ENCODE measurements at regions not wholly inside any gene's neighbourhood (a gene's known extent, or its start where the extent isn't known, plus 50 kb on each side); places are given as distances from the start of the nearest gene placed in this dataset.

GRCh38 chr11:70921804-70922203 lies 330.6 kb downstream of the SHANK2 start:
- Mint-ChIP-seq H3K9me3 (peaks cover 12 to 44% (median 30%) of the 10 kb centered on the region in 8 donors), H3K27me3 (peaks cover 2 to 5% of the 10 kb centered on the region in 2 donors), H3K27ac (no peak overlapping the region), H3K36me3 (no peaks in the 10 kb centered on the region), H3K4me1 (no peaks in the 10 kb centered on the region), H3K4me3 (peak overlapping the region in 1 of 8 donors; percentile 15)
- Histone ChIP-seq H3K36me3 (ENCODE audit: insufficient read depth, low read length) (no peaks in the 10 kb centered on the region), H3K4me1 (ENCODE audit: insufficient read depth, low read length) (no peaks in the 10 kb centered on the region), H3K27ac (ENCODE audit: low read depth, low read length) (no peak overlapping the region), H3K9me3 (ENCODE audit: control insufficient read depth in 1 of 2, low read length in 2 of 2) (peaks cover 0 to 6% of the 10 kb centered on the region in 2 donors), H3K4me3 (ENCODE audit: low read length in 2 of 2) (no peak overlapping the region), H3K27me3 (ENCODE audit: insufficient read depth, low read length) (no peaks in the 10 kb centered on the region)
- intact Hi-C loops (cut with micrococcal nuclease) = no loop called here
- ChIA-PET POLR2A (ENCODE audit: partially characterized antibody) (no interaction called here), CTCF (ENCODE audit: partially characterized antibody) (no interaction called here)
- DNase-seq = no peak

GRCh38 chr11:70924108-70924507 lies 328.3 kb downstream of the SHANK2 start:
- peaks cover 0 to 6% of the 10 kb centered on the region in 2 donors for H3K9me3 ChIP-seq (ENCODE audit: control insufficient read depth in 1 of 2, low read length in 2 of 2)
- ChIA-PET POLR2A (ENCODE audit: partially characterized antibody) (no interaction called here), CTCF (ENCODE audit: partially characterized antibody) (no interaction called here)
- H3K4me1 ChIP-seq (ENCODE audit: insufficient read depth, low read length) = no peaks in the 10 kb centered on the region
- H3K36me3 ChIP-seq (ENCODE audit: insufficient read depth, low read length) = no peaks in the 10 kb centered on the region
- H3K27ac ChIP-seq (ENCODE audit: low read depth, low read length) = no peak overlapping the region
- no peak overlapping the region for H3K4me3 Mint-ChIP-seq
- H3K36me3 Mint-ChIP-seq = no peaks in the 10 kb centered on the region
- peaks cover 2 to 4% of the 10 kb centered on the region in 2 donors for H3K27me3 Mint-ChIP-seq
- peaks cover 11 to 50% (median 26%) of the 10 kb centered on the region in 8 donors for H3K9me3 Mint-ChIP-seq
- intact Hi-C loops (cut with micrococcal nuclease) = no loop called here
- DNase-seq = no peak
- H3K4me3 ChIP-seq (ENCODE audit: low read length in 2 of 2) = no peak overlapping the region
- no peaks in the 10 kb centered on the region for H3K4me1 Mint-ChIP-seq
- H3K27me3 ChIP-seq (ENCODE audit: insufficient read depth, low read length) = no peaks in the 10 kb centered on the region
- no peak overlapping the region for H3K27ac Mint-ChIP-seq

DNA sequence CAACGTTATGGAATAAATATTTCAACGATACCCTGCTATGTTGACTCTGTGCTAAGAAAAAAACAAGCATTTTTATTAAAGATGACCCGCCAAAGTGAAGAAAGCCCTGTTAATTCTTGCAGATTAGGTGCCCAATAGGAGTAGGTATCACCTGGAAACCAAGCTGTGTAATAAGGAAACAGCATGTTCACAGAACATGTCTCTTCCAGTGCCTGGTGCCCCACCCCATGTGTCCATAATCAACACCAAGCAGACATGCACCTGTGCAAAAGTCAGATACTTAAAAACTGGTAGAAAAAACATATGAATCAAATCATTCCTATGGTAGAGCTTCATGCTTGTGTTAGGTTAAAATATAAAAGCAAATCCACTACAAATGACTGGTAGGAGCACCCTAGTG lies 327.1 kb downstream of the SHANK2 start:
- ChIA-PET POLR2A (ENCODE audit: partially characterized antibody) (no interaction called here), CTCF (ENCODE audit: partially characterized antibody) (no interaction called here)
- no peaks in the 10 kb centered on the region for H3K36me3 ChIP-seq (ENCODE audit: insufficient read depth, low read length)
- no peak overlapping the region for H3K27ac ChIP-seq (ENCODE audit: low read depth, low read length)
- H3K9me3 Mint-ChIP-seq = peaks cover 9 to 50% (median 23%) of the 10 kb centered on the region in 8 donors
- peaks cover 0 to 2% of the 10 kb centered on the region in 2 donors for H3K27me3 Mint-ChIP-seq
- peaks cover 0 to 11% of the 10 kb centered on the region in 2 donors for H3K9me3 ChIP-seq (ENCODE audit: control insufficient read depth in 1 of 2, low read length in 2 of 2)
- no peaks in the 10 kb centered on the region for H3K36me3 Mint-ChIP-seq
- no peak overlapping the region for H3K4me3 ChIP-seq (ENCODE audit: low read length in 2 of 2)
- no peak overlapping the region for H3K27ac Mint-ChIP-seq
- H3K4me1 ChIP-seq (ENCODE audit: insufficient read depth, low read length) = no peaks in the 10 kb centered on the region
- no peak overlapping the region for H3K4me3 Mint-ChIP-seq
- intact Hi-C loops (cut with micrococcal nuclease) = no loop called here
- H3K4me1 Mint-ChIP-seq = no peaks in the 10 kb centered on the region
- no peaks in the 10 kb centered on the region for H3K27me3 ChIP-seq (ENCODE audit: insufficient read depth, low read length)
- no peak for DNase-seq

DNA sequence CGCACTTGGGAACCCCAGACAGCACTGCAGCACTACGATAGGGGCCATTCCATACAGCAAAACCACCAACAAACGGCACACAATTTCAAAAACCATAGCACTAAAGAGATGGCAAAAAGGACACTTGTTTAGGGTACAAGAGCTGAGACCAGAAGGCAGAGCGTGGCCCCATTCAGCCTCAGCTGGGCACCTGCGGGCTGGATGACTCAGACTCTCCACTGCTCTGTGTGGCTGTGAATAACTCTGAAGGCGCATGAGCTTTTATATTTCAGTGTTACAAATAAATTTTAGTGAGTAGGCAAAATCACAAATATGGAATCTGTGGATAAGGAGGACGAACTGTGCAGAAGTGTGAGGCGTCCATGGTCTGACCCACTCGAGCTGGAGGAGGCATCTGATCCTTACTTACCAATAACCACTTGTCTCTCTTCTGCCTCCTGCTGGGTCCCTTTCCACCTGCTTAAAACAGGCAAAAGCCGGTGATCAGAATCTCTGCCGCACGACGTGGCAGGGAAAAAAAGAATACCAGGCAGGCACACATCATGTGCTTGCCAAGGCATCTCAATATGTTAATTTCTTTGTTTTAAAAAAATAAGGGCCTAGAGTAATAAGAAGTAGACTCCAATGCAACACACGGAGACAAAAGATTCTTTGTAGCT lies 325.7 kb downstream of the SHANK2 start:
- DNase-seq = no peak
- POLR2A ChIA-PET (ENCODE audit: partially characterized antibody) = no interaction called here
- H3K27me3 ChIP-seq (ENCODE audit: insufficient read depth, low read length) = no peaks in the 10 kb centered on the region
- Mint-ChIP-seq H3K36me3 (no peaks in the 10 kb centered on the region), H3K27ac (no peak overlapping the region), H3K4me1 (no peaks in the 10 kb centered on the region), H3K9me3 (peaks cover 6 to 41% (median 12%) of the 10 kb centered on the region in 8 donors), H3K27me3 (peaks cover 2 to 3% of the 10 kb centered on the region in 2 donors), H3K4me3 (no peak overlapping the region)
- peaks cover 0 to 13% of the 10 kb centered on the region in 2 donors for H3K9me3 ChIP-seq (ENCODE audit: control insufficient read depth in 1 of 2, low read length in 2 of 2)
- H3K4me3 ChIP-seq (ENCODE audit: low read length in 2 of 2) = no peak overlapping the region
- H3K4me1 ChIP-seq (ENCODE audit: insufficient read depth, low read length) = no peaks in the 10 kb centered on the region
- H3K27ac ChIP-seq (ENCODE audit: low read depth, low read length) = no peak overlapping the region
- intact Hi-C loops (cut with micrococcal nuclease) = no loop called here
- H3K36me3 ChIP-seq (ENCODE audit: insufficient read depth, low read length) = no peaks in the 10 kb centered on the region
- CTCF ChIA-PET (ENCODE audit: partially characterized antibody) = no interaction called here

DNA sequence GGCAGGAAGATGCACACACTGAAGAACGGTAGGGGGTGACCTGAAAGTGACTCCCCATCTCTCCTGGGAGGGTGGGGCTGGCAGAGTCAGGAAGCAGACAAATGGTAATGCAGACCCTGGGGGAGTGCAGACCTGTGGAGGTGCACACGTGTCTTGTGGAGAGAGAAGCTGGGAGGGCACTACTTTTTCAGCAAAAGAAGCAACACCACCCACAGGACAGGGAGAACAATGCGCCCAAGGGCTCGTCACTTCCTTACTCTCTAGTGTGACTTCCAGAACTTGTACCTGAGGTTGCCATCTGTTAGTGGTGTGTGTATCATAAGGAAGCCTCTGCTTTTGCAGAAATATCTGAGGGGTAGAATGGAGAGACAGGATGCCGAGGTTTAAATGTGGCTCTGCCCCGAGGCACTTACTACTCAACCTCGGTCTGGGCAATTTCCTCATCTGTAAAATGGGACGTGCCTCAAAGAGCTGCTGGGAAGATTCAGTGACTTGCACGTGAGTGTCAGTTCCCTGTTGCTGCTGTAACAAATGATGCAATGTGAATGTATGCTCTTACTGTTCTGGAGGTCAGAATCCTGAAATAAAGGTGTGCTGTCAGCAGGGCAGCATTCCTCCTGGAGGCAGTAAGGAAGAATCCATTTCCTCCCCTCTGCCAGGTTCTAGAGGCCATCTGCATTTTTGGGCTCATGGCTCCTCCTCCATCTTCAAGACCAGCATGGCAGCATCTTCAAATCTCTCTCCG lies 323.4 kb downstream of the SHANK2 start:
- no peak for DNase-seq
- no peaks in the 10 kb centered on the region for H3K4me1 ChIP-seq (ENCODE audit: insufficient read depth, low read length)
- Mint-ChIP-seq H3K4me1 (no peaks in the 10 kb centered on the region), H3K9me3 (peaks cover 0 to 20% (median 3%) of the 10 kb centered on the region in 8 donors), H3K27me3 (peaks cover 2 to 4% of the 10 kb centered on the region in 2 donors), H3K27ac (no peak overlapping the region), H3K36me3 (no peaks in the 10 kb centered on the region), H3K4me3 (no peak overlapping the region)
- H3K27me3 ChIP-seq (ENCODE audit: insufficient read depth, low read length) = no peaks in the 10 kb centered on the region
- H3K27ac ChIP-seq (ENCODE audit: low read depth, low read length) = no peak overlapping the region
- ChIA-PET CTCF (ENCODE audit: partially characterized antibody) (no interaction called here), POLR2A (ENCODE audit: partially characterized antibody) (no interaction called here)
- H3K4me3 ChIP-seq (ENCODE audit: low read length in 2 of 2) = no peak overlapping the region
- no peaks in the 10 kb centered on the region for H3K36me3 ChIP-seq (ENCODE audit: insufficient read depth, low read length)
- intact Hi-C loops (cut with micrococcal nuclease) = no loop called here
- peaks cover 0 to 7% of the 10 kb centered on the region in 2 donors for H3K9me3 ChIP-seq (ENCODE audit: control insufficient read depth in 1 of 2, low read length in 2 of 2)

DNA sequence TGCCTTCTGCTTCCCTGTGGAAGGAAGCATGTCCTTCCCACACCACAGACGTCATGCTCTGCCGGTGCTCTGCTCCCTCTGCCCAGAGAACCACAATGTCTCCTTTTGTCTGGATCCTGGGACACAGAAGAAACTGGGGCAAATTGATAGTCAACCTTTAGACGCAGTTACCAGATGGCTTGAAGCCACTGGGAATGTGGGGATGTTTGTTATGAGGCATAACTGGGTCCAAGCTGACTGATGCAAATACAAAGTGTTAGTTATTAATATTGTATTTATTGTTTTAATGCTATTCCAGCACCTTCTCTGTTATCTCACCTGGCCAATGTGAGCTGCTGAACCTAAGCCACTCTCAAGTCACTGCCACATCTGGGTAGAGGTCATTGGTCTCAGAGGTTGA lies 322.2 kb downstream of the SHANK2 start:
- no peak overlapping the region for H3K4me3 Mint-ChIP-seq
- H3K36me3 Mint-ChIP-seq = no peaks in the 10 kb centered on the region
- H3K9me3 Mint-ChIP-seq = peaks cover 0 to 20% (median 2%) of the 10 kb centered on the region in 8 donors
- Histone ChIP-seq H3K4me1 (ENCODE audit: insufficient read depth, low read length) (no peaks in the 10 kb centered on the region), H3K36me3 (ENCODE audit: insufficient read depth, low read length) (no peaks in the 10 kb centered on the region), H3K4me3 (ENCODE audit: low read length in 2 of 2) (no peak overlapping the region), H3K9me3 (ENCODE audit: control insufficient read depth in 1 of 2, low read length in 2 of 2) (peaks cover 0 to 7% of the 10 kb centered on the region in 2 donors), H3K27ac (ENCODE audit: low read depth, low read length) (no peak overlapping the region), H3K27me3 (ENCODE audit: insufficient read depth, low read length) (no peaks in the 10 kb centered on the region)
- peaks cover 2 to 4% of the 10 kb centered on the region in 2 donors for H3K27me3 Mint-ChIP-seq
- intact Hi-C loops (cut with micrococcal nuclease) = no loop called here
- H3K4me1 Mint-ChIP-seq = no peaks in the 10 kb centered on the region
- ChIA-PET CTCF (ENCODE audit: partially characterized antibody) (no interaction called here), POLR2A (ENCODE audit: partially characterized antibody) (no interaction called here)
- no peak for DNase-seq
- no peak overlapping the region for H3K27ac Mint-ChIP-seq

DNA sequence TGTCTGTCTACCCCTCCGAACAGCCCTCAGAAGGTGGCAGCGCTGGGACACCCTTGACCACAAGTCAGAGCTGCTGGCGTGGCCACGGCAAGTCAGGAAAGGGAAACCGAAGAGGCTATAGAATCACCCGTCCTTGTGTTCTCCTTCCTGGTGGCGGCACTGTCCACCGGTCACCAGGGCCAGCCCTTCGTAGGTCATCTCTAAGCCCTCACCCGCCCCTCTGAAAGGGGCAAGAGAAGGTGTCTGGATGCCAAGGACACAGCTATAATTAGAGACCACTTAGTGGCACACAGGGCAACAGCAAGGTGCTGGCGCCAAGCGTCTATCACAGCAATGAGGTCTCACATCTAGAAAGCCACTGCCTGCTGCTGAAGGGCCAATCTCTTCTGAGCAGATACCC lies 320.9 kb downstream of the SHANK2 start:
- intact Hi-C loops (cut with micrococcal nuclease) = no loop called here

More for the DNA sequence above, 320.9 kb downstream of the SHANK2 start:
- Histone ChIP-seq H3K27ac (ENCODE audit: low read depth, low read length) (no peak overlapping the region), H3K36me3 (ENCODE audit: insufficient read depth, low read length) (no peaks in the 10 kb centered on the region), H3K4me3 (ENCODE audit: low read length in 2 of 2) (no peak overlapping the region), H3K9me3 (ENCODE audit: control insufficient read depth in 1 of 2, low read length in 2 of 2) (peaks cover 0 to 7% of the 10 kb centered on the region in 2 donors), H3K27me3 (ENCODE audit: insufficient read depth, low read length) (no peaks in the 10 kb centered on the region), H3K4me1 (ENCODE audit: insufficient read depth, low read length) (no peaks in the 10 kb centered on the region)
- Mint-ChIP-seq H3K4me3 (no peak overlapping the region), H3K27ac (no peak overlapping the region), H3K27me3 (peaks cover 2 to 4% of the 10 kb centered on the region in 2 donors), H3K36me3 (no peaks in the 10 kb centered on the region), H3K4me1 (no peaks in the 10 kb centered on the region), H3K9me3 (peaks cover 0 to 22% (median 2%) of the 10 kb centered on the region in 8 donors)
- ChIA-PET POLR2A (ENCODE audit: partially characterized antibody) (no interaction called here), CTCF (ENCODE audit: partially characterized antibody) (no interaction called here)
- DNase-seq = no peak

Data from CD4-positive, alpha-beta memory T cell (primary cell).